Naive thymus-derived CD4-positive, alpha-beta T cell (primary cell): ENCODE measurements at regions not wholly inside any gene's neighbourhood (a gene's known extent, or its start where the extent isn't known, plus 50 kb on each side); places are given as distances from the start of the nearest gene placed in this dataset.

ENCODE experiments used
- ATAC-seq: fragments of 150-1000 bp; cut with Tn5 transposase; 2 replicates; pipeline ENCODE4 v1.10.0; 2021; ENCODE audit warnings: mild to moderate bottlenecking, moderate library complexity
- CTCF ChIA-PET: fragments of 350-600 bp; sonication (Branson Sonifier 250); formaldehyde crosslinking; loops from one replicate; lab custom pipeline; 2021; ENCODE audit warnings: antibody characterized with exemption; lab: Charles Lee
- POLR2A ChIA-PET: fragments of 350-600 bp; sonication (Branson Sonifier 250); formaldehyde crosslinking; loops from one replicate; lab custom pipeline; 2021; ENCODE audit warnings: antibody characterized with exemption, inconsistent platforms; lab: Charles Lee
- DNase-seq, 9 donors: peaks; one replicate each; pipeline versions ENCODE4 v3.0.0 to v3.0.0-alpha.2; 2020 to 2022; ENCODE audit warnings: mixed read lengths in 1 of 9
- H3K27ac ChIP-seq: one replicate; pipeline ENCODE4 v1.7.0; 2013; ENCODE audit warnings: mild to moderate bottlenecking, low read depth, low read length, moderate library complexity
- H3K27me3 ChIP-seq, 2 donors: one replicate each; pipeline ENCODE4 v1.7.0; 2013; ENCODE audit warnings: low read length in 2 of 2, mild to moderate bottlenecking in 2 of 2, moderate library complexity in 2 of 2; ENCODE audit not compliant: control insufficient read depth in 2 of 2, insufficient read depth in 2 of 2
- H3K36me3 ChIP-seq, 3 experiments: 1 replicate in 2 of 3; 2 replicates in 1 of 3; pipeline ENCODE4 v1.7.0; 2013; ENCODE audit warnings: low read length in 3 of 3, mild to moderate bottlenecking in 3 of 3, moderate library complexity in 1 of 3; ENCODE audit not compliant: insufficient read depth in 3 of 3, control insufficient read depth in 2 of 3
- H3K4me1 ChIP-seq, 2 donors: one replicate each; pipeline ENCODE4 v1.7.0; 2013; ENCODE audit warnings: low read length in 2 of 2, mild to moderate bottlenecking in 2 of 2, moderate library complexity in 1 of 2; ENCODE audit not compliant: control insufficient read depth in 2 of 2, insufficient read depth in 2 of 2
- H3K4me3 ChIP-seq: 2 replicates; pipeline ENCODE4 v1.7.0; 2013; ENCODE audit warnings: mild to moderate bottlenecking, low read length
- H3K9me3 ChIP-seq, 3 experiments: 1 replicate in 2 of 3; 2 replicates in 1 of 3; pipeline ENCODE4 v1.7.0; 2013; ENCODE audit warnings: low read length in 3 of 3; ENCODE audit not compliant: control insufficient read depth in 2 of 3
- H3K27ac Mint-ChIP-seq, 9 donors: one replicate each; pipeline ENCODE4 v1.8.0; 2020 to 2022; ENCODE audit warnings: mixed read lengths in 9 of 9, mild to moderate bottlenecking in 8 of 9, moderate library complexity in 5 of 9, inconsistent platforms in 2 of 9
- H3K27me3 Mint-ChIP-seq, 5 donors: one replicate each; pipeline ENCODE4 v1.8.0; 2021 to 2022; ENCODE audit warnings: mixed read lengths in 5 of 5, mild to moderate bottlenecking in 1 of 5
- H3K36me3 Mint-ChIP-seq, 5 donors: one replicate each; pipeline ENCODE4 v1.8.0; 2020 to 2022; ENCODE audit warnings: mixed read lengths in 5 of 5, mild to moderate bottlenecking in 3 of 5, inconsistent platforms in 1 of 5
- H3K4me1 Mint-ChIP-seq, 7 donors: one replicate each; pipeline ENCODE4 v1.8.0; 2020 to 2022; ENCODE audit warnings: mixed read lengths in 7 of 7, mild to moderate bottlenecking in 3 of 7, inconsistent platforms in 1 of 7
- H3K4me3 Mint-ChIP-seq, 10 donors: one replicate each; pipeline ENCODE4 v1.8.0; 2020 to 2022; ENCODE audit warnings: mild to moderate bottlenecking in 10 of 10, mixed read lengths in 10 of 10, moderate library complexity in 6 of 10, inconsistent platforms in 2 of 10
- H3K9me3 Mint-ChIP-seq, 11 donors: one replicate each; pipeline ENCODE4 v1.8.0; 2020 to 2022; ENCODE audit warnings: mixed read lengths in 11 of 11, mild to moderate bottlenecking in 4 of 11, inconsistent platforms in 1 of 11, moderate library complexity in 1 of 11
- intact Hi-C, 2 donors: fragments of 100-400 bp; cut with micrococcal nuclease; formaldehyde crosslinking; loops; one replicate each; pipeline ENCODE4 v1.15.1; 2023

DNA sequence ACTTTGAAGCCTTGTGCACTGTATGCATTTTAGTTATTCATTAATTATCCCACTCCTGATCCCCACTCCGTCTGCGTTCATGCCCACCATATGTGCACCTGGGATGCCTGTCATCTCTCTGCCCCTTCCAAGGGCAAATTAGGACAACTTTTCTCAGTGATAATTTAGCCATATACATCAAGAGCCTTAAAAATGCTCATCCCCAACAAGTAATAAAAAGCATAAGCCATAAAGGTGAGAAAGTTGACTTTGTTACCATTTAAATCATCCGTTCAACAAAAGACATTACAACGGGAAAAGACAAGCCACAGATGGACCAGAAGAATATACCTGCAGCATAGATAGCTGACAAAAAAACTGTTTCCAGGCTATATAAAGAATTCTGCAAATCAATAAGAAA lies 131.4 kb upstream of the LINGO1 start:
- H3K9me3 ChIP-seq, result no peaks in the 10 kb centered on the region
- no peak overlapping the region for H3K27ac ChIP-seq
- intact Hi-C loops, result no loop called here
- ATAC-seq (no peak), DNase-seq (no peak)
- peaks cover 0 to 2% (median 0%) of the 10 kb centered on the region in 11 donors for H3K9me3 Mint-ChIP-seq
- no peaks in the 10 kb centered on the region for H3K36me3 Mint-ChIP-seq
- no peaks in the 10 kb centered on the region for H3K36me3 ChIP-seq
- H3K4me3 Mint-ChIP-seq, result no peak overlapping the region
- H3K27me3 Mint-ChIP-seq, result peaks cover 4 to 28% (median 12%) of the 10 kb centered on the region in 5 donors
- H3K4me3 ChIP-seq, result no peak overlapping the region
- no peak overlapping the region for H3K27ac Mint-ChIP-seq
- H3K27me3 ChIP-seq, result no peaks in the 10 kb centered on the region
- H3K4me1 ChIP-seq, result no peaks in the 10 kb centered on the region
- peaks cover 0 to 4% (median 0%) of the 10 kb centered on the region in 7 donors for H3K4me1 Mint-ChIP-seq
- ChIA-PET CTCF (no interaction called here), POLR2A (no interaction called here)

DNA sequence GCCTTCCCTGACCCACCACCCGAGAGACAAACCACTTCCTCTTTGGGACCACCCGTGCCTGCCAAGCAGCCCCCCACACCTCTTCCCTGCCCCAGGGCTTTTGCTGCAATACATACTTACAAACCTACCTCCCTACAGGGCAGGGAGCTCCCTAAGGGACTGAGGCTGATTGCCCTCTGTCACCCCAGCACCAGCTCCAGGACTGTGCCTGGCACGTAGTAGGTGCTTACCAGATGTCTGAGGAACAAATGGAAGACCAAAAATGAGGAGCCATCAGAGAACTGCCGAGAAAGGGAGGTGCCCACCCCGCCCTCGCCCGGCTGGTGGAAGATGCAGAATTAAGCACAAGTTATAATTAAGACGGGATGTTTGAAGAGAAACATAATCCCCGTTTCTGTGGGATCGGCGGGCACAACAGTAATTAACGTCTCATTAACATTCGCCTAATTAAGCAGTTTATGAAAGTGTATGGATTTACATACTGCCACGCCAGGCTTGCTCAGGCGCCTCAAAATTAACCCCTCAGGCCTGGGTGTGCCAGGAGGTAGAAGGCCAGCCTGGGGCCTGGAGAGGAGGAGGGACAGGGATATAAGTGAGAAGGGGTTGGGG lies 130.1 kb upstream of the LINGO1 start:
- no peaks in the 10 kb centered on the region for H3K9me3 ChIP-seq
- no peaks in the 10 kb centered on the region for H3K36me3 ChIP-seq
- intact Hi-C loops, result no loop called here
- no peak overlapping the region for H3K4me3 Mint-ChIP-seq
- H3K27me3 ChIP-seq, result no peaks in the 10 kb centered on the region
- H3K4me1 ChIP-seq, result no peaks in the 10 kb centered on the region
- no peak overlapping the region for H3K27ac ChIP-seq
- peaks cover 4 to 22% (median 12%) of the 10 kb centered on the region in 5 donors for H3K27me3 Mint-ChIP-seq
- H3K27ac Mint-ChIP-seq, result no peak overlapping the region
- H3K9me3 Mint-ChIP-seq, result peaks cover 0 to 2% (median 0%) of the 10 kb centered on the region in 11 donors
- H3K4me1 Mint-ChIP-seq, result peaks cover 0 to 4% (median 0%) of the 10 kb centered on the region in 7 donors
- ChIA-PET POLR2A (no interaction called here), CTCF (no interaction called here)
- DNase-seq (no peak), ATAC-seq (no peak)
- no peak overlapping the region for H3K4me3 ChIP-seq
- H3K36me3 Mint-ChIP-seq, result no peaks in the 10 kb centered on the region

DNA sequence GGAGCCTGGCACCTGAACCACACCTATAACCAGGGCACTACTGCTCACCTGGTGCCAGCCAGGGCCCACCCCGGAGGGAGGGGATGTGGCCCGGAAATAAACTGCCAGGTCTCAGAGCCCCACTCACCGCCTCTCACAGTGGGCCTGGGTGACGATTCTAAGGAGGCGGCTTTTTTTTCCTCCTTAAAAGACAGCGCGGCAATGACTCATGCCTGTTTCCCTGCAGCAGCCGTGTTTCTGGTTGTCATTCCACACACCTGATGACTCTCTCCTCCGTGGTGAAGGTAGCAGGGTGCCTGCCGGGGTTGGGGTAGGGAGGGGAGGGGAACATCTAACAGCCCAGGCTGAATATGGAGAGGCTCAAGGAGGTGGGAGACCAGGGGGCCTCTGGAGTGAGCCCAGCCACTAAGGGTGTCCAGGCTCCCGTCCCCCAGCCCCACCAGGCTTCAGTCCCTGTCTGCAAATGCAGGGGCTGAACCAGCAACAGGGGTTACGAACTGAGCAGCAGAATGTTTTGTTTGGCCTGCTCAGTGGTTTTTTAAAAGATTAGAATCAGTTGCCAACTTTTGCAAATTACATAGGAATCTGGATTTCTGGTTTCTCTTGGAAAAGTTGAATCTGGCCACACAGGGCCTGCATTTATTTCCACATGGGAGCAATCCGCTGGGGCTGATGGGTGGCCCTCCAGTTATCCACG lies 127.3 kb upstream of the LINGO1 start:
- H3K4me1 ChIP-seq, result no peaks in the 10 kb centered on the region
- CTCF ChIA-PET, result no interaction called here
- no peaks in the 10 kb centered on the region for H3K9me3 Mint-ChIP-seq
- intact Hi-C loops, result no loop called here
- no peak overlapping the region for H3K4me3 Mint-ChIP-seq
- ATAC-seq, result no peak
- no peak overlapping the region for H3K27ac Mint-ChIP-seq
- POLR2A ChIA-PET, result no interaction called here
- no peaks in the 10 kb centered on the region for H3K4me1 Mint-ChIP-seq
- no peak for DNase-seq
- peaks cover 2 to 13% (median 10%) of the 10 kb centered on the region in 5 donors for H3K27me3 Mint-ChIP-seq
- H3K27me3 ChIP-seq, result no peaks in the 10 kb centered on the region
- no peak overlapping the region for H3K4me3 ChIP-seq
- no peaks in the 10 kb centered on the region for H3K36me3 ChIP-seq
- H3K27ac ChIP-seq, result no peak overlapping the region
- no peaks in the 10 kb centered on the region for H3K9me3 ChIP-seq
- H3K36me3 Mint-ChIP-seq, result no peaks in the 10 kb centered on the region

DNA sequence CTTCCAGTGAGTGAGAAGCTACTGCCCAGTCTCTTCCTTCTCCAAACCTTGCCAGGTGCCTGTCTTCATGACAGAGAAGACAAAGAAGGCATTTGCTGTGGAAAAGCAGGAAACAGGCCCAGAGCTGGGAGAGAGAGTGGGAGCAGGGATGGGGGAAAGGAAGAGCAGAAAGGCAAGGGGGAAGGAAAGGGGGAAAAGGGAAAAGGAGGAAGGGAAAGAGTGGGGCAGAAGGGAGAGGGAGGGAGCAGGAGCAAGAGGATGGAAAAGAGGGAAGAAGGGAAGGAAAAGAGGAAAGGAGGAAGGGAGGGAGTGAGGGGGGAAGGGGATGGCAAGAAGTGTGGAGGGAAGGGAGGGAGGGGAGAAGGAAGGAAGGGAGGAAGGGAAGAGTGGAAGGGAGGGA lies 121.2 kb upstream of the LINGO1 start:
- Histone ChIP-seq H3K9me3 (no peaks in the 10 kb centered on the region), H3K4me3 (no peak overlapping the region), H3K27ac (no peak overlapping the region), H3K27me3 (no peaks in the 10 kb centered on the region), H3K4me1 (no peaks in the 10 kb centered on the region), H3K36me3 (no peaks in the 10 kb centered on the region)
- Mint-ChIP-seq H3K36me3 (no peaks in the 10 kb centered on the region), H3K9me3 (peaks cover 0 to 3% (median 0%) of the 10 kb centered on the region in 11 donors), H3K4me3 (no peak overlapping the region), H3K27me3 (peaks cover 0 to 7% (median 0%) of the 10 kb centered on the region in 5 donors), H3K4me1 (no peaks in the 10 kb centered on the region), H3K27ac (no peak overlapping the region)
- ChIA-PET POLR2A (no interaction called here), CTCF (no interaction called here)
- ATAC-seq (no peak), DNase-seq (no peak)
- intact Hi-C loops, result no loop called here

DNA sequence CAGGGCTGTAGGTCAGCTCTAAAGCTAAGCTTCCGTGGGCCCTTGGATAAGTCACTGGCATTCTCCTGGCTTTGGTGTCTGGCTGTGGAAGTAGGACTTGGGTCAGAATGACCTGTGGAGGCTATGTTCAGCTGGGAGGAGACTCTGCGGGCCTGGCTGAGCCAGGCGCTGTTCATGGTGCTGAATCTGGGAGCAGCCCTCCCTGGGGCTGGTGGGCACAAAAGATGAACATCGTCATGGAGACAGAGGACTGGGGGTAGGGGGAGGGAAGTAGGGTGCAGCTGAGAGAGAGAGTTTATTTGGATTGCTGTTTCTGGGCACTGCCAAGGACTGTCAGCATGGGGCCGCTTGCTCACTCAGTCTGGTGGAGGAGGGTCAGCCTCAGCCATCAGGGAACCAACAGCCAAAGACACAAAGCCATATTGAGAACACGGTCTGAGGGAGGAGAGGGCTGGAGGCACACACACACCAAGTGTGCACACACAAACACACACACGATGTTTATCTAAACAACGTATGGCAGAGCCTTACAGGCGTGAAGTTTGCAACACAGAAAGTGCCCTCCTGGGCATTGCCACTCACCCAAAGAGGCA lies 120.7 kb upstream of the LINGO1 start:
- CTCF ChIA-PET, result no interaction called here
- no peaks in the 10 kb centered on the region for H3K4me1 ChIP-seq
- H3K27me3 ChIP-seq, result no peaks in the 10 kb centered on the region
- H3K27ac Mint-ChIP-seq, result no peak overlapping the region
- POLR2A ChIA-PET, result no interaction called here
- intact Hi-C loops, result no loop called here
- no peak overlapping the region for H3K4me3 Mint-ChIP-seq
- H3K4me1 Mint-ChIP-seq, result peaks cover 0 to 3% (median 0%) of the 10 kb centered on the region in 7 donors
- H3K9me3 ChIP-seq, result no peaks in the 10 kb centered on the region
- H3K36me3 Mint-ChIP-seq, result no peaks in the 10 kb centered on the region
- DNase-seq, result no peak
- H3K9me3 Mint-ChIP-seq, result peaks cover 0 to 3% (median 0%) of the 10 kb centered on the region in 11 donors
- ATAC-seq, result no peak
- no peak overlapping the region for H3K27ac ChIP-seq
- H3K27me3 Mint-ChIP-seq, result peaks cover 0 to 7% (median 0%) of the 10 kb centered on the region in 5 donors
- H3K36me3 ChIP-seq, result no peaks in the 10 kb centered on the region
- H3K4me3 ChIP-seq, result no peak overlapping the region

DNA sequence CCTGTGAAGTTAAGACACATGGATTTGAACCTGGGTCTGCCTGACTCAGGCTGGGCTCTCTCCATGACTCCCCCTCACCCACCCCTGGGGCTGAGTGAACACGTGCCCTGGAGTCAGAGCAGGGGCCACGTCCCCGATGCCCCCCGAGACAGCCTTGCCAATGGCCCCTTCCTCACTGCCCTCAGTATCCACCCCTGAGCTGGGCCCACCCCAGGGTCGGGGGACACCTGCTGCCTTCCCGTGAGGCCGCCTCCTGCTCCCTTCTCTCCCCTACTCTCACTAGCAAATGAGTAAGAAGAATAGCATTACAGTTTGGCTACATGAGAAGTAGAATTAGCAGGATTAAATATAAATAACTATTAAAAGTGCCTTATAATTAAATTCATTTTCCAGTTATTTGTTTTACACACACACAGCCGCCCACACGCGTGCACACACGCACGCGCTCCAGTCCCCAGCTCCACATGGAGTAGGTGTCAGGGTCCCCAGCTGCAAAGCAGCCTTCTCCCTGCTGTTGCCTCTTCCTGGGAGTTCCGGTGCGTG lies 117.4 kb upstream of the LINGO1 start:
- ChIA-PET POLR2A (no interaction called here), CTCF (interaction anchor here (0.6 kb wide), 1 partner anchor 99 kb away, joined by 3 read pairs; no protein-coding TSS in a partner anchor)
- Mint-ChIP-seq H3K27ac (no peak overlapping the region), H3K9me3 (peaks cover 0 to 3% (median 0%) of the 10 kb centered on the region in 11 donors), H3K4me3 (no peak overlapping the region), H3K4me1 (peaks cover 0 to 11% (median 6%) of the 10 kb centered on the region in 7 donors), H3K36me3 (no peaks in the 10 kb centered on the region), H3K27me3 (peaks cover 0 to 7% (median 0%) of the 10 kb centered on the region in 5 donors)
- no peaks in the 10 kb centered on the region for H3K27me3 ChIP-seq
- ATAC-seq, result no peak
- no peak overlapping the region for H3K4me3 ChIP-seq
- H3K4me1 ChIP-seq, result no peaks in the 10 kb centered on the region
- intact Hi-C loops, result no loop called here
- no peak overlapping the region for H3K27ac ChIP-seq
- no peak for DNase-seq
- H3K9me3 ChIP-seq, result no peaks in the 10 kb centered on the region
- H3K36me3 ChIP-seq, result no peaks in the 10 kb centered on the region
